Stimulated activated CD4-positive, alpha-beta T cell treated with anti-CD3 and anti-CD28 coated beads, Interleukin-2, amount 100 ng/mL, for 48 hours (primary cell): ENCODE measurements at regions not wholly inside any gene's neighbourhood (a gene's known extent, or its start where the extent isn't known, plus 50 kb on each side); places are given as distances from the start of the nearest gene placed in this dataset.
"Not testable (repeated sequence)": the region's sequence is repeated elsewhere in the genome, so short reads cannot be mapped to it uniquely, and the experiment has no call there.

Source experiments
- DNase-seq, 2 donors: peaks; one replicate each; pipeline ENCODE4 v3.0.0-alpha.2; 2020

GRCh38 chr10:28969413-28969812 lies 292.1 kb downstream of the BAMBI start:
- DNase-seq, result no peak

GRCh38 chr10:28970231-28970630 lies 292.9 kb downstream of the BAMBI start:
- no peak for DNase-seq

GRCh38 chr10:28971255-28971654 lies 293.9 kb downstream of the BAMBI start:
- DNase-seq, result no peak

- no peak for DNase-seq
Observed at GRCh38 chr10:28971764-28972163, 294.4 kb downstream of the BAMBI start.

- DNase-seq, result no peak
Observed at GRCh38 chr10:28973309-28973972, 296.1 kb downstream of the BAMBI start.

- DNase-seq, result no peak
Observed at GRCh38 chr10:28975891-28976531, 298.7 kb downstream of the BAMBI start.

GRCh38 chr10:28977518-28977917 lies 300.2 kb downstream of the BAMBI start:
- DNase-seq, result no peak

- no peak for DNase-seq
Observed at GRCh38 chr10:28980264-28980663, 302.9 kb downstream of the BAMBI start.

- no peak for DNase-seq
Observed at GRCh38 chr10:28981007-28981406, 303.7 kb downstream of the BAMBI start.

GRCh38 chr10:28982974-28983373 lies 305.7 kb downstream of the BAMBI start:
- DNase-seq, result no peak

GRCh38 chr10:28983799-28984198 lies 305.1 kb upstream of the LYZL1 start:
- DNase-seq, result no peak

GRCh38 chr10:28984431-28984830 lies 304.4 kb upstream of the LYZL1 start:
- no peak for DNase-seq

GRCh38 chr10:28985137-28985885 lies 303.6 kb upstream of the LYZL1 start:
- DNase-seq, result no peak

- no peak for DNase-seq
Observed at GRCh38 chr10:28986117-28986792, 302.6 kb upstream of the LYZL1 start.

GRCh38 chr10:28986856-28987255 lies 302.0 kb upstream of the LYZL1 start:
- DNase-seq, result no peak

GRCh38 chr10:28987555-28988320 lies 301.1 kb upstream of the LYZL1 start:
- DNase-seq, result no peak

GRCh38 chr10:28988980-28989379 lies 299.9 kb upstream of the LYZL1 start:
- no peak for DNase-seq

GRCh38 chr10:28991333-28992270 lies 297.3 kb upstream of the LYZL1 start:
- peak; percentile 32 to 36 for DNase-seq

GRCh38 chr10:28993056-28993455 lies 295.8 kb upstream of the LYZL1 start:
- DNase-seq, result no peak

GRCh38 chr10:28993861-28994260 lies 295.0 kb upstream of the LYZL1 start:
- DNase-seq, result no peak

GRCh38 chr10:28994802-28995201 lies 294.1 kb upstream of the LYZL1 start:
- DNase-seq, result not testable (repeated sequence)

GRCh38 chr10:28995497-28995896 lies 293.4 kb upstream of the LYZL1 start:
- no peak for DNase-seq
